ENCODE measurements at regions not wholly inside any gene's neighbourhood (a gene's known extent, or its start where the extent isn't known, plus 50 kb on each side); places are given as distances from the start of the nearest gene placed in this dataset.

GRCh38 chr7:45235905-45236304 is 78.3 kb downstream of the RAMP3 start:
- Mint-ChIP-seq H3K27ac (no peak overlapping the region), H3K4me1 (ENCODE audit: low read depth) (peaks cover 2% of the 10 kb centered on the region), H3K27me3 (ENCODE audit: low read depth) (peaks cover 49% of the 10 kb centered on the region), H3K36me3 (ENCODE audit: low read depth) (no peaks in the 10 kb centered on the region), H3K9me3 (no peaks in the 10 kb centered on the region), H3K4me3 (no peak overlapping the region)

GRCh38 chr7:45236666-45237065 is 79.1 kb downstream of the RAMP3 start:
- Mint-ChIP-seq H3K27ac (no peak overlapping the region), H3K27me3 (ENCODE audit: low read depth) (peaks cover 54% of the 10 kb centered on the region), H3K4me1 (ENCODE audit: low read depth) (peaks cover 2% of the 10 kb centered on the region), H3K4me3 (no peak overlapping the region), H3K36me3 (ENCODE audit: low read depth) (no peaks in the 10 kb centered on the region), H3K9me3 (no peaks in the 10 kb centered on the region)

GRCh38 chr7:45237788-45238461 is 80.3 kb downstream of the RAMP3 start:
- H3K4me3 Mint-ChIP-seq, result no peak overlapping the region
- H3K9me3 Mint-ChIP-seq, result no peaks in the 10 kb centered on the region
- peaks cover 52% of the 10 kb centered on the region for H3K27me3 Mint-ChIP-seq (ENCODE audit: low read depth)
- no peaks in the 10 kb centered on the region for H3K36me3 Mint-ChIP-seq (ENCODE audit: low read depth)
- no peak overlapping the region for H3K27ac Mint-ChIP-seq
- peaks cover 2% of the 10 kb centered on the region for H3K4me1 Mint-ChIP-seq (ENCODE audit: low read depth)

GRCh38 chr7:45238806-45239205 is 81.2 kb downstream of the RAMP3 start:
- H3K4me3 Mint-ChIP-seq, result no peak overlapping the region
- no peaks in the 10 kb centered on the region for H3K4me1 Mint-ChIP-seq (ENCODE audit: low read depth)
- H3K36me3 Mint-ChIP-seq (ENCODE audit: low read depth), result no peaks in the 10 kb centered on the region
- H3K9me3 Mint-ChIP-seq, result no peaks in the 10 kb centered on the region
- peaks cover 44% of the 10 kb centered on the region for H3K27me3 Mint-ChIP-seq (ENCODE audit: low read depth)
- no peak overlapping the region for H3K27ac Mint-ChIP-seq

GRCh38 chr7:45239486-45239885 is 81.9 kb downstream of the RAMP3 start:
- Mint-ChIP-seq H3K36me3 (ENCODE audit: low read depth) (no peaks in the 10 kb centered on the region), H3K4me1 (ENCODE audit: low read depth) (no peaks in the 10 kb centered on the region), H3K9me3 (no peaks in the 10 kb centered on the region), H3K27me3 (ENCODE audit: low read depth) (peaks cover 39% of the 10 kb centered on the region), H3K27ac (no peak overlapping the region), H3K4me3 (no peak overlapping the region)

GRCh38 chr7:45240273-45240771 is 82.7 kb downstream of the RAMP3 start:
- Mint-ChIP-seq H3K27ac (no peak overlapping the region), H3K9me3 (no peaks in the 10 kb centered on the region), H3K27me3 (ENCODE audit: low read depth) (peaks cover 37% of the 10 kb centered on the region), H3K4me1 (ENCODE audit: low read depth) (no peaks in the 10 kb centered on the region), H3K36me3 (ENCODE audit: low read depth) (no peaks in the 10 kb centered on the region), H3K4me3 (no peak overlapping the region)

GRCh38 chr7:45240926-45241325 is 83.3 kb downstream of the RAMP3 start:
- Mint-ChIP-seq H3K4me1 (ENCODE audit: low read depth) (no peaks in the 10 kb centered on the region), H3K27me3 (ENCODE audit: low read depth) (peaks cover 40% of the 10 kb centered on the region), H3K36me3 (ENCODE audit: low read depth) (no peaks in the 10 kb centered on the region), H3K9me3 (no peaks in the 10 kb centered on the region), H3K27ac (no peak overlapping the region), H3K4me3 (no peak overlapping the region)

GRCh38 chr7:45241339-45242109 is 83.9 kb downstream of the RAMP3 start:
- peaks cover 3% of the 10 kb centered on the region for H3K4me1 Mint-ChIP-seq (ENCODE audit: low read depth)
- H3K9me3 Mint-ChIP-seq, result no peaks in the 10 kb centered on the region
- peaks cover 42% of the 10 kb centered on the region for H3K27me3 Mint-ChIP-seq (ENCODE audit: low read depth)
- no peak overlapping the region for H3K4me3 Mint-ChIP-seq
- no peak overlapping the region for H3K27ac Mint-ChIP-seq
- no peaks in the 10 kb centered on the region for H3K36me3 Mint-ChIP-seq (ENCODE audit: low read depth)

- H3K4me3 Mint-ChIP-seq, result no peak overlapping the region
- peaks cover 46% of the 10 kb centered on the region for H3K27me3 Mint-ChIP-seq (ENCODE audit: low read depth)
- H3K36me3 Mint-ChIP-seq (ENCODE audit: low read depth), result no peaks in the 10 kb centered on the region
- peaks cover 3% of the 10 kb centered on the region for H3K4me1 Mint-ChIP-seq (ENCODE audit: low read depth)
- H3K9me3 Mint-ChIP-seq, result no peaks in the 10 kb centered on the region
- no peak overlapping the region for H3K27ac Mint-ChIP-seq
Measured at GRCh38 chr7:45242261-45242660, 84.7 kb downstream of the RAMP3 start.

GRCh38 chr7:45242698-45243097 is 85.1 kb downstream of the RAMP3 start:
- Mint-ChIP-seq H3K27me3 (ENCODE audit: low read depth) (peaks cover 46% of the 10 kb centered on the region), H3K4me3 (no peak overlapping the region), H3K36me3 (ENCODE audit: low read depth) (no peaks in the 10 kb centered on the region), H3K9me3 (no peaks in the 10 kb centered on the region), H3K4me1 (ENCODE audit: low read depth) (peaks cover 3% of the 10 kb centered on the region), H3K27ac (no peak overlapping the region)

GRCh38 chr7:45244981-45245380 is 87.4 kb downstream of the RAMP3 start:
- Mint-ChIP-seq H3K27ac (no peak overlapping the region), H3K4me3 (no peak overlapping the region), H3K4me1 (ENCODE audit: low read depth) (peaks cover 3% of the 10 kb centered on the region), H3K27me3 (ENCODE audit: low read depth) (peaks cover 56% of the 10 kb centered on the region), H3K36me3 (ENCODE audit: low read depth) (no peaks in the 10 kb centered on the region), H3K9me3 (no peaks in the 10 kb centered on the region)

- H3K27me3 Mint-ChIP-seq (ENCODE audit: low read depth), result peaks cover 54% of the 10 kb centered on the region
- H3K36me3 Mint-ChIP-seq (ENCODE audit: low read depth), result no peaks in the 10 kb centered on the region
- no peak overlapping the region for H3K27ac Mint-ChIP-seq
- no peaks in the 10 kb centered on the region for H3K9me3 Mint-ChIP-seq
- peaks cover 3% of the 10 kb centered on the region for H3K4me1 Mint-ChIP-seq (ENCODE audit: low read depth)
- no peak overlapping the region for H3K4me3 Mint-ChIP-seq
Measured at GRCh38 chr7:45246339-45246738, 88.7 kb downstream of the RAMP3 start.

GRCh38 chr7:45252248-45252647 is 94.7 kb downstream of the RAMP3 start:
- Mint-ChIP-seq H3K27ac (no peak overlapping the region), H3K9me3 (no peaks in the 10 kb centered on the region), H3K36me3 (ENCODE audit: low read depth) (no peaks in the 10 kb centered on the region), H3K27me3 (ENCODE audit: low read depth) (peaks cover 44% of the 10 kb centered on the region), H3K4me3 (no peak overlapping the region), H3K4me1 (ENCODE audit: low read depth) (peaks cover 2% of the 10 kb centered on the region)

- no peak overlapping the region for H3K27ac Mint-ChIP-seq
- H3K4me1 Mint-ChIP-seq (ENCODE audit: low read depth), result peaks cover 2% of the 10 kb centered on the region
- H3K27me3 Mint-ChIP-seq (ENCODE audit: low read depth), result peaks cover 38% of the 10 kb centered on the region
- no peaks in the 10 kb centered on the region for H3K9me3 Mint-ChIP-seq
- H3K4me3 Mint-ChIP-seq, result no peak overlapping the region
- H3K36me3 Mint-ChIP-seq (ENCODE audit: low read depth), result no peaks in the 10 kb centered on the region
Measured at GRCh38 chr7:45252857-45253256, 95.3 kb downstream of the RAMP3 start.

- H3K27me3 Mint-ChIP-seq (ENCODE audit: low read depth), result peaks cover 32% of the 10 kb centered on the region
Measured at GRCh38 chr7:45253368-45253767, 95.8 kb downstream of the RAMP3 start.

More at GRCh38 chr7:45253368-45253767, 95.8 kb downstream of the RAMP3 start:
- no peak overlapping the region for H3K27ac Mint-ChIP-seq
- H3K4me3 Mint-ChIP-seq, result no peak overlapping the region
- H3K4me1 Mint-ChIP-seq (ENCODE audit: low read depth), result peaks cover 2% of the 10 kb centered on the region
- no peaks in the 10 kb centered on the region for H3K9me3 Mint-ChIP-seq
- no peaks in the 10 kb centered on the region for H3K36me3 Mint-ChIP-seq (ENCODE audit: low read depth)

Measured in T-helper 1 cell treated with Interleukin-12 subunit alpha and Interleukin-12 subunit beta and Interleukin-4 antibody, amounts not matched to agents 30 μg/mL and 1 μg/mL, for 36 hours (primary cell).